NCI-H460 (cell line): ENCODE measurements at regions not wholly inside any gene's neighbourhood (a gene's known extent, or its start where the extent isn't known, plus 50 kb on each side); places are given as distances from the start of the nearest gene placed in this dataset.

Experiments used
- DNase-seq: peaks from one replicate; pipeline ENCODE4 v3.0.0-alpha.2; 2016; ENCODE audit warnings: low read depth; ENCODE audit errors: extremely low read depth

DNA sequence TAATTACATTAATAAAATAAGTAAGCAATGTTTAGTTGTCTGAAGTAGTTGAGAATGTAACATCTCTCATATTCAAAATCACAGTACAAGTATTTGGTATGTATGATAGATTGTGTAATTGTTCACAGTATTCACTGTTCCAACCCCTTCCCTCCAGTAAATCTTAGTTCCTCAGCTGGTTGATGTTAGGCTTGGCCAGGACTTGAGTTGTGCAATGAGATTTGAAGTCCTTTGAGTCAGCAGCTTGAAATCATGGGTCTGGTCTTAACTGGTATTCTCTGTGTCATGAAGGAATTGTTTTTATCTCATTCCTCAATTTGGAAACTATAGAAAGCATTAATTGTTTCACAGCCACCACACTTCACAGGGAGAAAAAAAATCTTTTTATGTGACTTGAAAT, 477.1 kb downstream of the FSCB start:
- DNase-seq, result no peak

DNA sequence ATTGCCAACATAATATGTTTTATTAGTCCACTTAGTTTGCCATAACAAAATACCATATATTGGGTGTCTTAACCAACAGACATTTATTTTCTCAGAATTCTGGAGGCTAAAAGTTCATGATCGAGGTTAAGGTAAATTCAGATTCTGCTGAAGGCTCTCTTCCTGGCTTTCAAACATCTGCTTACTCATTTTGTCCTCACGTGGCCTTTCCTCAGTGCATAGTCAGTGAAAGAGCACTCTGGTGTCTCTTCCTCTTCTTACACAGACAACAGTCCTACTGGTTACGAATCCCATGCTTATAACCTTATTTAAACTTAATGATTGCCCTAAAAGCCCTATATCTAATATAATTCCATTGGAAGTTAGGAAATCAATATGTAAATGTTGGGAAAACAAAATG, 479.7 kb downstream of the FSCB start:
- DNase-seq, result no peak

DNA sequence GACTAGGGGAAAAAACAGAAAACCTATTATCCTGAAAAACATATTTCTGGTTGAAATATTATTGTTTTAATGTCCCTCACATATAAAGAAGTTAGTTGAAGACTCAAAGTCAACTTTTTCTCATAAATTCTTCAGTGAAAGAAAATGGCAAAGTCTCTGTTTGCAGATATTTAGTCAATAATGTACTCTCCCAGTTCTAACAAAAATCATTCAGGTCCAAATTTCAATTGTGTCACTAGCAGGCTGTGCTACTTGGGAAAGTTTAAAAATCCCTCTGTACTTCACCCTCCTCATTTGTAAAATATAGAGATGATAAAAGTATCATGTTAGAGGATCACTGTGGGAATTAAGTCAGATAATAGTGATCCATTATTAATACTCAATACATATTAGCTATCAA, 496.5 kb downstream of the FSCB start:
- no peak for DNase-seq

DNA sequence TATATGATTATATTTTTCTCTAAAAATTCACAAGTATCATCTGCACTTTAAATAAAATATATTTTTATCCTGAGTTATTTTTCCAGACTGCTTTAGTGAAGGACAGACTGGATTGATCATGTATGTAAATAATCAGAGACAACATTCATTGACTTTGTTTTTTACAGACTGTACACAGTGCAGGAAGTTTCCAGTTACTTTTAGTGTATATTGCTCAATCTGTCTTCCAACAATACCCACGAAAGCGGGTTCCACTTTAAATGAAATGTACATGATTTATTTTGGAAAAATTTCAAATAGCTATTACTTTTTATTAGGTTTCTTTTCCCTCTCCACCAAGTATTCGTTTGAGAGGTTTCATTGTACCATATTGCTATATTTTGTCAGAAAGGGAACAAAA, 497.0 kb downstream of the FSCB start:
- DNase-seq, result no peak

DNA sequence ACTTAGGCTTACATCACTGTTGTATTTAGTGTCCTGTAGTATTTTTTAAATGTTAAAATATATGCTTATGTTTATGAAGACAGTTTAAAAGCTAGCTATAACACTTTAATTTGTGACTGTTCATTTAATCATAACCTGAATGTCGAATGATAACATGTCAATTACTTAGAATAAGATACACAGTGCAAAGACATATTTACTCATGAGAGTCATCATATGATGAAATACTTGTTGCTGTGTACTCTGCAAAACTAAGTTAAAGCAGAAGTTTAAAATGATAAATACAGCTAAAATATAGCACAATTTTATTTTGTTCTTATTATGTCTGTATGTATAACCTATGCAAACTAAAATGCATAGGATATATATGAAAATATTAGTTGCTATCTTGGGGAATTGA, 497.4 kb downstream of the FSCB start:
- no peak for DNase-seq

DNA sequence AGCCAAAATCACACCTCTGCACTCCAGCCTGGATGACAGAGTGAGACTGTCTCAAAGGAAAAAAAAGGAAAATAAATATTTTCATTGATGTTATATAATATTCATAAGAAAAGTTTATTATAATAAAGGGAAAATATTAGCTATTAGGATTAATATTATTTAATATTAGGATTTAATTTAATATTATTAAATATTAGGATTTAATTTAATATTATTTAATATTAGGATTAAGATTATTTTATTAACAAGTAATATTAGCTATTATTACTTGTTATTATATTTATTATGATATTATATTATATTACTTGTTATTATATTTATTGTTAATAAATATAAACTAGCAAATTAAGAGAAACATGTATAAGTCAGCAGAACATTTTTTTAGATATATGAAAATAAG, 518.1 kb downstream of the FSCB start:
- no peak for DNase-seq

DNA sequence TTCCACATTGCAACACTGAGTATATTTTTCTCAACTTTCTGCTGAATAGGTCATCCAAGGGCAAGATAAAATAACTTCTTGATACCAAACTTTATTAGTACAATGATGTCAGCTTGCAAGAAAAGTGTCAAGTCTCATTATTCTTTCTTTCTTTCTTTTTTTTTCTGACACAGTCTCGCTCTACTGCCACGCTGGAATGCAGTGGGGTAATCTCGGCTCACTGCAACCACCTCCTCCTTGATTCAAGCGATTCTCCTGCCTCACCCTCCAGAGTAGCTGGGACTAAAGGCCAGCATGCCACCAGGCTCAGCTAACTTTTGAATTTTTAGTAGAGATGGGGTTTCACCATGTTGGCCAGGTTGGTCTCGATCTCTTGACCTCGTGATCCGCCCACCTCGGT, 523.4 kb downstream of the FSCB start:
- no peak for DNase-seq

DNA sequence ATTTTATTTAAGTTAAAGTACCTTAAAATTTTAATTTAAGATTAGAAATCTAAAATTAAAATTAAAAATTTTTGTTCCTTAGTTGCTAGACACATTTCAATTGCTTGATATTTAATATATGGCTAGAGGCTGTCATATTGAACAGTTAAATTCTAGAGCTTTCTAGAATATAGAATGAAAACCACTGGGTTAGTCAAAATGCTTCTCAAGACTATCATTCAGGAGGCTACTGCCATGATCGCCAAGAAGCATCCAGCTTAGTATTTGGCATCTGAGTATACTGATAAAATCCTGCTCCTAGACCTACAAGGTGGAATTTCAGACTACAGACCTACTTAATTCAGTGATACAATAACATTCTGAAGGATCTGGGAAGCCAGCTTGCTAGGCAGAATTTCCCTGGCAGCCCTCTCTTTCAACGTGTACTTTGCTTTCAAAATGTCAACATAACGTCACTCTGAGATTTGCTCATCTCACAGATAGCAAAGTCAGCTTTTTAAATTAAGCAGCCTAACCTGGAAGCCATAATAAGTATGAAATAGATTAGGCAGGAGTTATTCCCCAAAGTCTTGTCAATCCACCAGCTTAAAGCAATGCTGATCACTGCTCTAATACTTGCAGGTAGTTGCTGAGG, 525.8 kb downstream of the FSCB start:
- no peak for DNase-seq

DNA sequence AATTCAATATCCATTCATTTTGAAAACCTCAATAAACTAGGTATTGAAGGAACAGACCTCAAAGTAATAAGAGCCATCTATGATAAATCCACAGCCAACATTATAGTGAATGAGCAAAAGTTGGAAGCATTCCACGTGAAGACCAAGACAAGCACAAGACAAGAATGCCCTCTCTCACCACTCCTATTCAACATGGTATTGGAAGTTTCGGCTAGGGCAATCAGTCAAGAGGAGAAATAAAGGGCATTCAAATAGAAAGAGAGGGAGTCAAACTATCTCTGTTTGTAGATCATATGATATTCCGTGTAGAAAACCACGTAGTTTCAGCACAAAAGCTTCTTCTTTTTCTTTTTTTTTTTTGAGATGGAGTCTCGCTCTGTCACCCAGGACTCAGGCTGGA, 550.3 kb downstream of the FSCB start:
- no peak for DNase-seq

DNA sequence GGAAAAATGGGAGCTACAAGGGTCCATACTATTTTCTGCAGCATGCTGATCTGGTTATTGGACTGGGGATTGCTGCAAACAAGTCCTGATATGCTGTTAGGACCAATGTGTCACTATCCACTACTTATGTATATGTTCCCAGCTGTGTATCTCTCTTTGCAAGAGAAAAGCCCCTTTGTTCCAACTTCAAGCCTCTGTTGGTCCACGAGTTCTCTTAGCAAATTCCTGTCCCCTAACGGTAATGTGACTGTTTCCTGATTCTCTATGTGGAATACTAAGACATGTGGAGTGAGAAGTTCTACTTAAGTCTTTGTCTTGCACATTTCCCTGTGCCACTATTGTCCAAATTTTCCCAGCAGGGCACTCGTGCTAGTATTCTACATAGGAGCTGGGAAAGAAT, 557.7 kb downstream of the FSCB start:
- no peak for DNase-seq

DNA sequence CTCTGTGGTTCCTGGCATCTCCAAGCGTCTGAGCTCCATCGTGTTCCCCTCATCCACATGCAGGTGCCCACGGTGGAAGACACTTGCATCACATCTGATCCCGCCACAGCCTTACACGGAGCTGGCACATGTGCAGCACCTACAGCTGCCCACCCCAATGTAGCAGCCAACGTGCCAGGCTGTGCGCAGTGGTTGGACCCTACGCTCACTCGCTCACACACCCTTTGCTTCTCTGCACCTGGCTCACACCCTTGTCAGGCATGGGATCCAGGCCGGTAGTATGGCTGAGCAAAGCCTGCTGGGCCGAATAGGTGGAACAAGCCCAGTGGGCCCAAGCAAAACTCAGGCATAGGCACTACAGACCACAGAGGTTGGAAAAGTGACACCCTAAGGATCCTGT, 567.2 kb downstream of the FSCB start:
- DNase-seq, result no peak

DNA sequence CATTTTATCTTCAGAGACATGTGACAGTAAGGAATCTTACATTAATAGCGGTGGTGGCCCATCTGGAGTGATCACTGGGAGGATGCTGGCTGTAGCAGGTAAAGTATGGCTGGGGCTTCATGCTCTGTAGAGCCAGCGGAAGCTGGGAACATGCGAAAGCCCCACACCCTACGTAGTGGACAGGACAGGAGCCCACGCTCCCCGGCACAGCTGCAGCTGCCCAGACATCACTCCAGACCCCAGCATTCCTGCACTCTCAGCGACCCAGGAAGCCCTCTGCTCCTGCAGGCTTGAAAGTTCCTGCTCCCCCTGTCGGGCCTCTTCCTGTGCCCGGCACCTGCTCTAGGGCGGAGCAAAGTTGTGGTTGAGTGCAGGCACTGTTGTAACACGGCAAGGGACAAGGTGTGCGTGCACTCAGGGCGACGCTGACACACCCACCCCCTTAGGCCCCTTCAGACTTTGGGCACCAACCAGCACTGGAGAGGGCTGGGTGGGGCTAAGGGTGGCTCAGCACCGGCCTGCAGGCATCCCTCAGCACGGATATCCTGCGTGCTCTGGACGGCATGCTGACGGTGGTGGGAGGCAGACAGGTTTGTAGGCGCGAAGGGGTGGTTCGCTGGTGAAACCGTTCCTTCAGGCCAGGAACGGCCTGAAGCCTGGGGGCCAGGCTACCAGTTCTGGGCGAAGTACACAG, 568.3 kb downstream of the FSCB start:
- no peak for DNase-seq

DNA sequence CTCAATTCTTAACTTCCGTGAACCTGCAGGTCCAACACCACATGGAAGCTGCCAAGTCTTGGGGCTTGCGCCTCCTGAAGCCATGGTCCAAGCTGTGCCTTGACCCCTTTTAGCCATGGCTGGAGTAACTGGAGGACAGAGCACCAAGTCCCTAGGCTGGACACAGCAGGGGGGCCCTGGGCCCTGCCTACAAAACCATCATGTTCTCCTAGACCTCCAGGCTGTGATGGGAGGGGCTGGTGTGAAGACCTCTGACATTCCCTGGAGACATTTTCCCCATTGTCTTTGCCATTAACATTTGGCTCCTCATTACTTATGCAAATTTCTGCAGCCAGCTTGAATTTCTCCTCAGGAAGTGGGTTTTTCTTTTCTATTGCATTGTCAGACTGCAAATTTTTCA, 570.1 kb downstream of the FSCB start:
- no peak for DNase-seq

DNA sequence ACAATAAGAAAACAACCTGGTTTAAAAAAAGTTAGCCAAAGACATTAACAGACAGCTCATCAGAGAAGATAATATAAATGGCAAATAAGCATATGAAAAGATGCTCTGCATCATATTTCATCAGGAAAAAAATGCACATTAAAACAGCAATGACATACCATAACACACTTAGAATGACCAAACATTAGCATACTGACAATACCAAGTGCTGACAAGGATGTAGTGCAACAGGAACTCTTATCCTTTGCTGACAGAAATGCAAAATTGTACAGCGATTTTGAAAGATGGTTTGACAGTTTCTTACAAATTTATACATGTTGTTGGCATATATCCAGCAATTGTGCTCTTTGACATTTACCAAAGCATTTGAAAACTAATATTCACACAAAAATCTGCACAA, 573.0 kb downstream of the FSCB start:
- no peak for DNase-seq

DNA sequence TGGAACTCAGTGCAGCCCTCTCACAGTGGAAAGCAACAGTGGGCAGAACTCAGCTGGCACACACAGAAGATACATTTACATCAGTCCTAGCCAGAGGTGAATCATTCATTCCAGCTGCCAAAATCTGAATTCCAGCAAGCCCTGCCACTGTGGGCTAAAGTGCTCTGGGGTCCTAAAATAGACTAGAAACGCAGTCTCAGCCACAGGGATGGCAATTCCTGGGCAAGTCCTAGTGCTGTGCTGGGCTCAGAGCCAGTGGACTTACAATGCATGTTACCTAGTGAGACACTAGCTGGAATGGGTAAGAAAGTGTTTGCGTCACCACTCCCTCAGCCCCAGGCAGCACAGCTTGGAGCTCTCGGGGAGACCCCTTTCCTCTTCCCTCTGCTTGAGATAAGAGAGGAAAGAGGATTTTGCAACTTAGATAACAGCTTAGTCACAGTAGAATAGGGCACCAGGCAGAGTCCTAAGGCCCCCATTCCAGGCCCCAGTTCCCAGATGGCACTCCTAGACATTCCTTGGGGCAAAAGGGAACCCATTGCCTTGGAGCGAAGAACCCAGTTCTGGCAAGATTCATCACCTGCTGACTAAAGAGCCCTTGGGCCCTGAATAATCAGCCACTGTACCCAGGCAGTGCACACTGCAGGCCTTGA, 592.9 kb downstream of the FSCB start:
- DNase-seq, result no peak

DNA sequence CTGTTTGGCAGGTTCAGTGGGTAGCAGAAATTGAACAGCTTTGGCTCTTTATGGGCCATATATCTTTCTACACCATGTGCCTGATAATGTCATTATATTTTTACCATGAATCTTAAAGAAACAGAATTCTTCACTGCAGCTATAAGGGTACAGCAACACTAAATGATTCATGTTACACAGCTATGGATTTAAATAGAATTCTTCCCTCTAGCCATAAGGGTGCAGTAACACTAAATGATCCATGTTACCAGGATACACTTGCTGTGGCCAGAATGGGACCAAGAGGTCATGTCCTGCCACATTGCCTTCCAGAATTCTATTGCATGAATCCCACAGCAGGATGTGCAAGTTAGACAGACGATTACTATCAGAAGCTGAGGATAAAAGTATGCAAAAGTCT, 603.9 kb downstream of the FSCB start:
- DNase-seq, result no peak

DNA sequence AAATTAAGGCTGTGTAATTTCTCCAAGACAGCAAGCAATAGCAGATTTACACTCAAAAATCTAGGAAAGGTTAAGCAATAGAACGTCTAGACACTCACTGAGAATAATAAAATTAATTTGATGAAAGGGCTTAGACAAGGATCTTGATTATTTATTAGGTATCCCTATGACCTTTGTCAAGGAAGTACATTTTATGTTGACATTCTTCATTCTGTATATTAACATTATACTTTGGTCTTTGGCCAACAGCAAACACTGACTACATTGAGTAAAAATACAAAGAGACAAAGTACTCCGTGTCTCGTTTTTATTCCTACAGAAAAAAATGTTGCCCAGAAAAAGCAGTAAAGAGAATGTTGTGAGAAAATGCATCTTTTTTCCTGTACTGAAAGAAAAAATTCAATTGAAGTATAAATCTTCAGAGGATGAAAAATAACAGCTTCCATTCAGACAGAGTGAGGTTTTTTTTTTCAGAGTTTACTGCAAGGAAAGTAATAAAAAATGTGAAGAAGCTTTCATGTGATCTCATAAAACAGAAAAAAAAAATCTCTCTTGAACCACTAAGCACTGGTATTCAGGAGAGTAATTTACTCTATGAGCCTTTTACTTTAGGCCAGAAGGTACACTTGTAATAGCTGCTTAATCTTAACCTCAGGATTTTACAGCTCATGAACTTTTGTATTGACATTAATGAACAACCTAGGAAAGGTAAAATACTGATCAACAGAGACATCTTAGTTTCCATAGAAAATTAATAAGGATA, 605.0 kb downstream of the FSCB start:
- DNase-seq, result no peak

DNA sequence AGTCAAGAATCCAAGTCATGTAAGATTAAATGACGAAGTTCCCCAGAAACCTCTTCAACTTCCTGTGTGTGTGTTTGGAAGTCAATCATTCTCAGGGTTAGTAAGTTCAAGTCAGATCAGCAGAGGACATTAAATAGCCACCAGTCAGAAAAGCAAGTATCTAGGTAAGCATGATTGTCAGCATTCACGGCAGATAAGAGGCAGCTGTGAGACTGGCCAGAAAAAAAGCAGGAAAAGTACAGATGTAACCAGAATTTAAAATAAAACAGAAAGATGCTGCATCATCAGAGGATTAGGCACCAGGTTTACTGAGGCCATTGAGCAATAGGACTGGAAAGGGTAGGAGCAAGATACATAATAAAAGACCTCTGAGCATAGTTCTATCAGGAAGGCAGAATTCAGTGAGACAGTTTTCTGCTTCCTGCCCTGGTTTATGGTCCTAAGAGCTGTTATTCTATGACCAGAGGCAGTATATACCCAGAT, 606.9 kb downstream of the FSCB start:
- no peak for DNase-seq

DNA sequence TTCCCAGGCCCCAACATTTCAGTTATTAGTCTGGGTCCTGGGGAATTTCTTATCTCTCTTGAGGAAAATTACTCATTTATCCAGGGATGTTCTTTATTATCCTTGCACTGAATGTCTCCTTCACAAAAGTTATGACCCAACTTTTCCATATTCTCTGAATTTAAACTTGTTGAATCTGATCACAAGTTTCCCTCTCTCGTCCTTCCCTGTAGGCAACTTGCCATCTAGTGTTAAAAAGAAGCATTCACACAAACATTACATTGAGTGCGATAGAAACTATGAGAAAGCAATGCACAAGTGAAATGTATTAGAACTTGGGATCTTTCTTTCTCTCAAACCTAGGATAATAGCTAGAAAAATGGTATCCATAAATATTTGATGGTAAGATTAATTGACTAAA, 608.4 kb downstream of the FSCB start:
- DNase-seq, result peak; percentile 8

DNA sequence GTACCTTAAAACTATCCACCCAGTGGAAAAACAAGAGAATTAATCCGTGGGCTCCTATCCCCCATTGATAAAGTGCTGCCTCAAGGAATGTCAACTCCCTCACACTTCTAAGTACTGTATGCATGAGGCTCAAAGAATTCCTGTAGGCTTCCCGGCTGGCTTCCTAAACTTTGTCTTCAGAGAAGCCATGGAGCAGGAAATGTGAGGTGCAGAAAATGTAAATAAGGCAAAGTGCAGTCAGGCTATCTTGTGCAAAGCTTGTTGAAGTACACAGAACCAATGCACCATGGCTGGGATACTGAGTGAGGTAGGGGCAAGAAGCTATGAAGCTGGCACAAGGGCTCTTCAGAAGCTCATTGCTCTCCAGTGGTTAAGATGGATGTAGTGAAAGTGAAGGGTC, 611.0 kb downstream of the FSCB start:
- DNase-seq, result no peak

DNA sequence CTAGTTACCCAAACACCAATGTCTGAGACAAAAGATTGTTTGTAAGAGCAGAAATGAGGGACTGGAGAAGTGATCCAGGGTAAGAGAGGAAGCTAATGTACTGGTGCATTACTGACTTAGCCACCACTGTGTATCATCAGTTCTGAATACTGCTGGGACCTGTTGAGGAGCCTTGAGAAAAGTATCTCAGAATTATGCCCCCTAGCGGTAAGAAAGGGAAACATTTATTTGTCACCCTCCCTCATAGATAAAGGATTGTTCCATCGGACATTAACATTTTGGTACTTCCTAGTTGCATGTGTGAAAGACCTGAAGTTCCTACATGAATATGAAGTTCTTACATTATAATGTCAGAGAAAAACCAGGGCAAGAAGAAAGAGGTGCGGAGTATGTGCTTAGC, 612.5 kb downstream of the FSCB start:
- peak; percentile 12 for DNase-seq

DNA sequence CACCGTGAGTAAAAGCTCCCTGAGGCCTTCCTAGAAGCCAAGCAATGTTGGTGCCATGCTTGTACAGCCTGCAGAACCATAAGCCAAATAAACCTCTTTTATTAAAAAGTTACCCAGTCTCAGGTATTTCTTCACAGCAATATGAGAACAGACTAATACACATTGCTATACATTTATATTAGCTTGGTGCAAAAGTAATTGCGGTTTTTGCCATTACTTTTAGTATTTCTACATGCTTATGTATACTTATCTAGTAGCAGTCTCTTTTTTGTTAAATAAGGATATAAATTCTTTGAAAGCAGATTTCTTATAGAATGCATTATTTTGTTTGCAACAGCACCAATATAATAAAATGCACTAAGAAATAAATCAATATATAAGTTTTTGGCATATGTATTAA, 619.6 kb downstream of the FSCB start:
- DNase-seq, result no peak
